Central memory CD8-positive, alpha-beta T cell (primary cell): ENCODE measurements at regions not wholly inside any gene's neighbourhood (a gene's known extent, or its start where the extent isn't known, plus 50 kb on each side); places are given as distances from the start of the nearest gene placed in this dataset.

Source experiments
- ATAC-seq: fragments of 150-1000 bp; cut with Tn5 transposase; replicated peaks from 2 replicates; pipeline ENCODE4 v1.10.0; 2022; ENCODE audit warnings: mild to moderate bottlenecking, moderate FRiP score, moderate number of reproducible peaks; ENCODE audit not compliant: poor library complexity, severe bottlenecking; ENCODE audit errors: extremely low read depth
- DNase-seq, 2 donors: peaks; one replicate each; pipeline ENCODE4 v3.0.0; 2021; ENCODE audit warnings: low spot score in 2 of 2
- H3K27ac Mint-ChIP-seq: one replicate; pipeline ENCODE4 v1.8.0; 2022; ENCODE audit warnings: low read depth, mild to moderate bottlenecking, moderate library complexity, mixed read lengths
- H3K27me3 Mint-ChIP-seq: one replicate; pipeline ENCODE4 v1.8.0; 2022; ENCODE audit warnings: mixed read lengths
- H3K36me3 Mint-ChIP-seq: one replicate; pipeline ENCODE4 v1.8.0; 2022; ENCODE audit warnings: mild to moderate bottlenecking, moderate library complexity, mixed read lengths; ENCODE audit not compliant: insufficient read depth
- H3K4me1 Mint-ChIP-seq: one replicate; pipeline ENCODE4 v1.8.0; 2022; ENCODE audit warnings: mixed read lengths
- H3K4me3 Mint-ChIP-seq: one replicate; pipeline ENCODE4 v1.8.0; 2022; ENCODE audit warnings: mild to moderate bottlenecking, moderate library complexity, mixed read lengths
- H3K9me3 Mint-ChIP-seq: one replicate; pipeline ENCODE4 v1.8.0; 2022; ENCODE audit warnings: mixed read lengths

GRCh38 chrX:124820738-124821137 is 474.4 kb downstream of the SH2D1A start:
- no peak for DNase-seq

GRCh38 chrX:124827258-124827845 is 481.0 kb downstream of the SH2D1A start:
- Mint-ChIP-seq H3K4me1 (peaks cover 9% of the 10 kb centered on the region), H3K36me3 (no peaks in the 10 kb centered on the region), H3K4me3 (no peak overlapping the region), H3K27me3 (no peaks in the 10 kb centered on the region), H3K27ac (no peak overlapping the region), H3K9me3 (no peaks in the 10 kb centered on the region)
- DNase-seq (no peak), ATAC-seq (no peak)

More at GRCh38 chrX:124820738-124821137, 474.4 kb downstream of the SH2D1A start:
- ATAC-seq = no peak
- H3K9me3 Mint-ChIP-seq = no peaks in the 10 kb centered on the region
- H3K27me3 Mint-ChIP-seq = no peaks in the 10 kb centered on the region
- no peak overlapping the region for H3K4me3 Mint-ChIP-seq
- H3K36me3 Mint-ChIP-seq = no peaks in the 10 kb centered on the region
- H3K4me1 Mint-ChIP-seq = no peaks in the 10 kb centered on the region
- no peak overlapping the region for H3K27ac Mint-ChIP-seq

GRCh38 chrX:124829930-124830329 is 483.6 kb downstream of the SH2D1A start:
- no peak for ATAC-seq
- no peak overlapping the region for H3K27ac Mint-ChIP-seq
- no peaks in the 10 kb centered on the region for H3K27me3 Mint-ChIP-seq
- H3K4me3 Mint-ChIP-seq = no peak overlapping the region
- H3K4me1 Mint-ChIP-seq = peaks cover 9% of the 10 kb centered on the region
- DNase-seq = no peak
- H3K9me3 Mint-ChIP-seq = no peaks in the 10 kb centered on the region
- H3K36me3 Mint-ChIP-seq = no peaks in the 10 kb centered on the region

GRCh38 chrX:124836786-124837185 is 482.9 kb upstream of the TEX13C start:
- Mint-ChIP-seq H3K36me3 (no peaks in the 10 kb centered on the region), H3K27me3 (no peaks in the 10 kb centered on the region), H3K4me3 (no peak overlapping the region), H3K27ac (no peak overlapping the region), H3K4me1 (no peaks in the 10 kb centered on the region), H3K9me3 (no peaks in the 10 kb centered on the region)
- ATAC-seq = no peak
- no peak for DNase-seq

- no peak for ATAC-seq
- Mint-ChIP-seq H3K36me3 (no peaks in the 10 kb centered on the region), H3K9me3 (no peaks in the 10 kb centered on the region), H3K27ac (no peak overlapping the region), H3K4me1 (no peaks in the 10 kb centered on the region), H3K4me3 (no peak overlapping the region), H3K27me3 (no peaks in the 10 kb centered on the region)
- DNase-seq = no peak
Observed at GRCh38 chrX:124842205-124842604, 477.5 kb upstream of the TEX13C start.

GRCh38 chrX:124860736-124861135 is 458.9 kb upstream of the TEX13C start:
- no peak overlapping the region for H3K27ac Mint-ChIP-seq
- DNase-seq (no peak), ATAC-seq (no peak)
- H3K4me1 Mint-ChIP-seq = no peaks in the 10 kb centered on the region
- no peaks in the 10 kb centered on the region for H3K9me3 Mint-ChIP-seq
- H3K4me3 Mint-ChIP-seq = no peak overlapping the region
- peaks cover 16% of the 10 kb centered on the region for H3K27me3 Mint-ChIP-seq
- H3K36me3 Mint-ChIP-seq = peaks cover 4% of the 10 kb centered on the region

- no peaks in the 10 kb centered on the region for H3K4me1 Mint-ChIP-seq
- H3K36me3 Mint-ChIP-seq = peaks cover 4% of the 10 kb centered on the region
- H3K9me3 Mint-ChIP-seq = no peaks in the 10 kb centered on the region
Observed at GRCh38 chrX:124862301-124862700, 457.4 kb upstream of the TEX13C start.

GRCh38 chrX:124863303-124863702 is 456.4 kb upstream of the TEX13C start:
- Mint-ChIP-seq H3K4me1 (no peaks in the 10 kb centered on the region), H3K27me3 (peaks cover 16% of the 10 kb centered on the region), H3K27ac (no peak overlapping the region), H3K9me3 (no peaks in the 10 kb centered on the region), H3K4me3 (no peak overlapping the region), H3K36me3 (peaks cover 4% of the 10 kb centered on the region)
- no peak for DNase-seq
- no peak for ATAC-seq

More at GRCh38 chrX:124862301-124862700, 457.4 kb upstream of the TEX13C start:
- ATAC-seq (no peak), DNase-seq (no peak)
- no peak overlapping the region for H3K27ac Mint-ChIP-seq
- no peak overlapping the region for H3K4me3 Mint-ChIP-seq
- H3K27me3 Mint-ChIP-seq = peaks cover 16% of the 10 kb centered on the region

- H3K27me3 Mint-ChIP-seq = no peaks in the 10 kb centered on the region
Observed at GRCh38 chrX:124887572-124887971, 432.1 kb upstream of the TEX13C start.

GRCh38 chrX:124895947-124896346 is 423.7 kb upstream of the TEX13C start:
- Mint-ChIP-seq H3K27ac (no peak overlapping the region), H3K4me3 (no peak overlapping the region), H3K4me1 (no peaks in the 10 kb centered on the region), H3K36me3 (no peaks in the 10 kb centered on the region), H3K9me3 (no peaks in the 10 kb centered on the region), H3K27me3 (peaks cover 15% of the 10 kb centered on the region)
- ATAC-seq (no peak), DNase-seq (no peak)

More at GRCh38 chrX:124887572-124887971, 432.1 kb upstream of the TEX13C start:
- Mint-ChIP-seq H3K9me3 (no peaks in the 10 kb centered on the region), H3K36me3 (no peaks in the 10 kb centered on the region), H3K27ac (no peak overlapping the region), H3K4me3 (no peak overlapping the region), H3K4me1 (no peaks in the 10 kb centered on the region)
- DNase-seq (no peak), ATAC-seq (no peak)

- no peaks in the 10 kb centered on the region for H3K9me3 Mint-ChIP-seq
- no peaks in the 10 kb centered on the region for H3K4me1 Mint-ChIP-seq
- DNase-seq (no peak), ATAC-seq (no peak)
- H3K27me3 Mint-ChIP-seq = no peaks in the 10 kb centered on the region
- no peak overlapping the region for H3K4me3 Mint-ChIP-seq
- H3K36me3 Mint-ChIP-seq = no peaks in the 10 kb centered on the region
- no peak overlapping the region for H3K27ac Mint-ChIP-seq
Observed at GRCh38 chrX:124902953-124903352, 416.7 kb upstream of the TEX13C start.

- no peak overlapping the region for H3K27ac Mint-ChIP-seq
- no peaks in the 10 kb centered on the region for H3K4me1 Mint-ChIP-seq
- no peaks in the 10 kb centered on the region for H3K36me3 Mint-ChIP-seq
- H3K4me3 Mint-ChIP-seq = no peak overlapping the region
- H3K9me3 Mint-ChIP-seq = no peaks in the 10 kb centered on the region
- DNase-seq = no peak
- ATAC-seq = no peak
- no peaks in the 10 kb centered on the region for H3K27me3 Mint-ChIP-seq
Observed at GRCh38 chrX:124910611-124911010, 409.1 kb upstream of the TEX13C start.

- ATAC-seq = no peak
- Mint-ChIP-seq H3K4me3 (no peak overlapping the region), H3K27ac (no peak overlapping the region), H3K4me1 (no peaks in the 10 kb centered on the region), H3K9me3 (no peaks in the 10 kb centered on the region), H3K36me3 (no peaks in the 10 kb centered on the region), H3K27me3 (no peaks in the 10 kb centered on the region)
- DNase-seq = no peak
Observed at GRCh38 chrX:124917011-124917410, 402.7 kb upstream of the TEX13C start.
